GM21825 (cell line): ENCODE measurements at regions not wholly inside any gene's neighbourhood (a gene's known extent, or its start where the extent isn't known, plus 50 kb on each side); places are given as distances from the start of the nearest gene placed in this dataset.

Experiments
- ATAC-seq: cut with Tn5 transposase; IDR thresholded peaks from one replicate; pipeline ENCODE4 v1.9.1; 2021; ENCODE audit warnings: mild to moderate bottlenecking, moderate library complexity; ENCODE audit not compliant: unreplicated experiment

DNA sequence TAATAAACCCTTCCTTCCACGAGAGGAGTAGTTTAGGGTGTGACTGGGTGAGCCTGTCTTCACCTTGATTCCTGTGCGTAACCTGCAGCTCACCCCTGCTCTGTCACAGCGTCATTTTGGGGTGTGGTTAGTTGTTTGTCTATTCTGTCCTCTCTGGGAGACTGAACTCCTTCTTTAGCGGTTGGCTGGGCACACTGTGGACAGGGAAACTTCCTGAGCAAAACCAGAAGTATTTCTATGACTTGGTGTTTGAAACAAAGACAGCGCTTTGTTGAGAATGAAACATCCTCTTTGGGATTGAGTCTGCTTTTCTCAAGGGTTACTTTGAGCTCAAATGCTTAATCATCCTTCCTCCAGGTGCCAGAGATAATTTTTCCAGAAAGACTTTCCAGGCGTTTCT, 270.7 kb downstream of the HRH4 start:
- no peak for ATAC-seq

GRCh38 chr18:24731981-24732380, 271.5 kb downstream of the HRH4 start:
- ATAC-seq, result no peak

GRCh38 chr18:24734058-24734457, 273.6 kb downstream of the HRH4 start:
- ATAC-seq, result no peak

DNA sequence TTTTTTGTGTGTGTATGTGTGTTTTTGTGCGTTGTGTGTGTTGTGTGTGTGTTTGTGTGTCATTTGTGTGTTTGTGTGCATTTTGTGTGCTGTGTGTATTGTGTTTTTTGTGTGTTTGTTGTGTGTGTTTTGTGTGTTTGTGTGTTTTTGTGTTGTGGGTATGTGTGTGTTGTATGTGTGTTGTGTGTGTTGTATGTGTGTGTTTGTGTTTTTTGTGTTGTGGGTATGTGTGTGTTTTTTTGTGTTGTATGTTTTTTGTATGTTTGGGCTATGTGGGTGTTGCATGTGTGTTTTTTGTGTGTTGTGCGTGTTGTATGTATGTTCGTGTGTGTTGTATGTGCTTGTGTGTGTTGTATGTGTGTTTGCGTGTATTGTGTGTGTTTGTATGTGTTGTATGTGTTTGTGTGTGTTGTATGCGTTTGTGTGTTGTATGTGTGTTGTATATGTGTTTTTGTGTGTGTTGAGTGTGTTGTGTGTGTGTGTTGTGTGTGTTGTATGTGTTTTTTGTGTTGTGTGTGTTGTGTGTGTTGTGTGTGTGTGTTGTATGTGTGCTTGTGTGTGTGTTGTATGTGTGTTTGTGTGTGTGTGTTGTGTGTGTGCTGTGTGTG, 275.3 kb downstream of the HRH4 start:
- ATAC-seq, result no peak

GRCh38 chr18:24736662-24737330, 276.4 kb downstream of the HRH4 start:
- no peak for ATAC-seq

- no peak for ATAC-seq
These were observed 280.4 kb downstream of the HRH4 start for GRCh38 chr18:24740829-24741228.

GRCh38 chr18:24741321-24741720, 280.9 kb downstream of the HRH4 start:
- ATAC-seq, result no peak

DNA sequence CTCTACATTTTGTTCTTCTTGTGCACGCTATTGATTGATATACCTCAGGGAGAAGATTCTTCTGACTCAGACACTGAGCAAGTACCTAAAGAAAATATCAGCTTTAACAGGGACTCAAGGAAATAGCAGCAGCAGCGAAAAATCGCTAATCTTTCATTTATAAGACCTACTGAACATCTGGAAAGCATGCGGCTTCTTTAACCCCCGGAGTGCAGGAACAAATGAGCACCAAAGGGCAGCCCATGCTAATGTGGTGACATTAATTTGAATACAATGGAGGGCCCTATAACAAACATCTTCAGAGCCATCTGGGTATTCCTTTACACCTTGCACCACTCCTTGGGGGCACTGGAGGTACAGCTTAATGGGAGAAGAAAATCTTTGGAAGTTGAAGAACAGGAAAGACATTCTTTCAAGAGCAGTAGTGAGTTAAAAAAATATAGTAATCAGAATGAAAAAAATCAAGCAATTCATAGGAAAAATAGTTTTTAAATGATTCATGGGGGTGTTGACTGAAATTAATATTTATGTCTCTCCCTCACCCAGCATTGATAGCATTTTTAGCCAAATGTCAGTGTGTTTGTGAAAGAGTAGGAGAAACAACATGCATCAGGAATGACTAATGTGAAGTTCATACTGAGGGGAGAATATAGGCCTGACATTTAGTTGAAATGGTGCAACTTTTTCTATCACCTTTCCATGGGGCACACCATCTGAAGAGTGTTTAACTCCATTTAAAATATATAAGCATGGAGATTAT, 281.7 kb downstream of the HRH4 start:
- no peak for ATAC-seq

- no peak for ATAC-seq
These were observed 294.3 kb downstream of the HRH4 start for GRCh38 chr18:24754583-24755253.

GRCh38 chr18:24756385-24756784, 295.9 kb downstream of the HRH4 start:
- ATAC-seq, result no peak

- no peak for ATAC-seq
These were observed 296.7 kb downstream of the HRH4 start for GRCh38 chr18:24757134-24757533.

- ATAC-seq, result no peak
These were observed 301.3 kb downstream of the HRH4 start for GRCh38 chr18:24761765-24762164.

- ATAC-seq, result no peak
These were observed 302.1 kb downstream of the HRH4 start for GRCh38 chr18:24762511-24762910.

DNA sequence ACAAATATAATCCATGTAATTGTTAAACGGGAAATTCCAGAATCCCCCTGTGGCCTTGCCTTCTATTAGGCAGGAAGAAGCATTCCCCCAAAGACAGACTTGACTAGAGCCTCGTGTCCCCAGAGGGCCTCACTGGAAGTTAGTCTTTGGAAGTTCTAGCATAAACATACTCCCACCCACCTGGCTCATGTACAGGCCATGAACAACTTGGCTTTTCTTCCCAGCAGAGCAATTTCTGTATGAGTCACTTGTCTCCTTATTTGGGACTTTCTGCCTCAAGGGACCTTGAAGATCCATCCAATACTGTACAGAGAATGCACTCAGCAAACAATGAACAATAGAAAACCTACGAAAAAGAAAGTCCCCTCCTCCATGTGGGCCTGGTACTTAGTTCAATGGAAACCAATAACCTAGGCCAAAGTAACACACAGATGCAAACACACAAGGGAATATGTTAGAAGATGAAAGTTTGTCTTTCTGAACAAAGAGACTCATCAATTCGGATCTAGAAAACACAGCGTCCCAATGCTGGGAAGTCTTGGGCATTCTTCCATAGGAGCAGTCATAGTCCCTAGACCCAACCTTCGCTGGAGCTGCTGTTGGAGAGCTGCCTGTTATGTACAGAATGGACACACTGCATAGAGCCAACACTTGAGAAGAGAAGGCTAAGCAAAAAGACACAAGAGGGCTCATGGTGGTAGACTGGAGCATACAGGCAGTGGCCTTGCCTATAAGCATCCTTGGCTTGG, 303.5 kb downstream of the HRH4 start:
- ATAC-seq, result no peak

DNA sequence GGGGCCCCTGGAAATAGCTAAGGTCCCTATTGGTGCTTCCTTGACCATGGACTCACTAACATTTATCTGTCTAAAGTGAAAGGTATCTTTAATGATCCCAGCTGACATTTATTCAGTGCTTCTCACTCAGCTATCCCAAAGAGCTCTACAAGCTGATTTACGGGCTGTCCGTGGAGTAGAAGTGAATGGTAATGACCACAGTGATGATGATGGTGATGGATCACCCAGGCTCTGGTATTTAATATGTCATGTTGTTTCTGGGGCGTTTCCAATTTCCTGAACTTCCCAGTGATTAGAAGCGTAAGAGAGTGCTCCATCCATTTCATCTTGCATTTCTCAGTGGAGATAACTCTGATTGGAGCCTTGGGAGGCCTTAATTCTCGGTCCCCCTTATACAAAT, 304.3 kb downstream of the HRH4 start:
- no peak for ATAC-seq

DNA sequence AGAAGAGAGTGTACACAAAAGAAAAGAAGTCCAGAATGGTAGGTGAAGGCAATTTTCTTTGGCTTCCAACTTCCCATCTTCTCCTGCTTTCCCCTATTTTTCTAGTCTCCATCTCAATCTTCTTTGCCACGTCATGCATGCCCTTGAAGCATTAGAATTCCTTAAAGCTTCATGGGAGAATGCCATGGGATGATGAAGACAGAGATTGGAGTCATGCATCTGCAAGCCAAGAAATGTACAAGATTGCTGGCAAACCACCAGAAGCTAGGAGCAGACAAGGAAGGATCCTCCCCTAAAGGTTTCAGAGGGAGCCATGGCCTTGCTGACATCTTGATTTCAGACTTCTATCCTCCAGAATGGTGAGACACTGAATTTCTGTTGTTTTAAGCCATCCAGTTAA, 305.9 kb downstream of the HRH4 start:
- ATAC-seq, result no peak

DNA sequence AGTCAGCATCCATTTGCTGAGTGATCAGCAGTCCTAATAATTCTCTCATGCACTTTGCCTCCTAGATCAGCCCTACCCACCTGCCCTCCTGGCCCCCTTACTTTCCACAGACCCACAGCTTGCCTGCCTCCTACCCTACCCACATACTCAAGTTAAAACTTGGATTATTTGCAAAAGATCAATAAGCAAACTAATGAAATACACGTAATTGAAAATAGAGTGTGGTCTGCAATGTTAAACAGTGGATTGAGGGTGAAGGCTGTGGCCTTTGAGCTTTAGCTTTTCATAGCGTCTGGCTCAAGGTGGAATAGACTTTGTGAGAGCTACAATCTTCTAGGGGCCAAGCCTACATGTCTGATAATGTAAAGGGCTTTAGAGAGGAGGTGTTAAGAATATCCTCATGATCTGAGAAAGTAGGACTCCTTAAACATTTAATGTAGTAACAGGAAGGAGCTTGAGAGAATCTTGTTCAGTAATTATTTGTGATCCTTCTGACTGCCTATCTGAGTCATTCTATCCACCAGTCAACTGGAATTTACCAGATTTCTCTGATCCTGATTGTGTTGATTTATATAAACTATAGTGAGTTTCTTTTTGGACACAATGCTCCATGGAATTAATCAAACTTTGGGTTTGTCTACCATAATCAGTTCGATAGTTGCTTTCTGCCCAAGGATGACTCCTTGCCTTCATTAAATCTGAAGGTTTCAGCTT, 310.0 kb downstream of the HRH4 start:
- no peak for ATAC-seq

DNA sequence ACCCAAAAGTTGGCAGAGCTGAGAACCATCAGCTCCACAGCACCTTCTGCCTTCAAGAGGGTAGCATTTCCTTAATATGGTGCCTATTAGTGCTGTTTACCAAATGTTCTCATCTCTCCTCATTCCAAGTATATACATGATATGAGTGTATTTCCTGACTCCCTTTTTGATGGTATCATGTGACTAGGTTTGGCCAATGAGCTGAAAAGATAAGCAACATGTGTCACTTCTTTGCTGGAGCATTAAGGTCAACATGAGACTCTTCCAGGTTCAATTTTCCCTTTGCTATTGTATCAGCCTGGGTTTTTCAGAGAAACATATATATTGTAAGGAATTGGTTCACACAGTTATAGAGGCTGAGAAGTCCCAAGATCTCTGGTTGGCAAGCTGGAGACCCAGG, 310.9 kb downstream of the HRH4 start:
- no peak for ATAC-seq

DNA sequence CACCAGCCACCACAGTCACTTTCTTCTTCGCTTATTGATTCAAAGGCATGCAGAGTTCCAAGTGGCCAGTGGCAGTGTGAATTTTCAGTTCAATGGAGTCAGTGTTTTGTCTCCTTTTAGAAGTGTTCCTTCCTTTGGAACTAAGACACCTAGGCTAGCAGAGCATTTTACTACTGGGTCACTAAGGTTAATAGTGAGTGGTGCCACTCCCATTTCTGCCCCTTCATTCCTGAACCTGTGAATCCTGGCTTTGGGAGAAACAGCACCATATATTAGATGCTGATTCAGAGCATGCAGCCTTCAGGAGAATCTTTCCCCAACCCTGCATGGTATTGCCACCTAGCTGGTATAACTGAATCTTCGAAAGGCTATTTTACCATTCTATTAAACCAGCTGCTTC, 312.7 kb downstream of the HRH4 start:
- no peak for ATAC-seq

DNA sequence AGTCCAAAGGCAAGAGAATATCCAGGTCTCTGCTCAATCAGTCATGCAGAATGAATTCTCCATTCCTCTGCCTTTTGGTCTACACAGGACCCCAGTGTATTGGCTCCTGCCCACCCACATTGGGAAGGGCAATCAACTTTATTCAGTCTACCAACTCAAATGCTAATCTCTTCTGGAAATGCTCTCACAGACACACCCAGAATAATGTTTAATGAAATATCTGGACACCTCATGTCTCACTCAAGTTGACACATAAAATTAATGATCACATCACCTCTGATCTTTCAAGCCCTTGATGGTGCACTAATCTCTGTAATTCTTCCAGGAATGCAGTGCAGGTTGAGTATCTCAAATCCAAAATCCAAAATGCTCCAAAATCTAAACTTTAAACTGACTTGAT, 315.6 kb downstream of the HRH4 start:
- no peak for ATAC-seq
